ENCODE measurements at regions not wholly inside any gene's neighbourhood (a gene's known extent, or its start where the extent isn't known, plus 50 kb on each side); places are given as distances from the start of the nearest gene placed in this dataset.

DNA sequence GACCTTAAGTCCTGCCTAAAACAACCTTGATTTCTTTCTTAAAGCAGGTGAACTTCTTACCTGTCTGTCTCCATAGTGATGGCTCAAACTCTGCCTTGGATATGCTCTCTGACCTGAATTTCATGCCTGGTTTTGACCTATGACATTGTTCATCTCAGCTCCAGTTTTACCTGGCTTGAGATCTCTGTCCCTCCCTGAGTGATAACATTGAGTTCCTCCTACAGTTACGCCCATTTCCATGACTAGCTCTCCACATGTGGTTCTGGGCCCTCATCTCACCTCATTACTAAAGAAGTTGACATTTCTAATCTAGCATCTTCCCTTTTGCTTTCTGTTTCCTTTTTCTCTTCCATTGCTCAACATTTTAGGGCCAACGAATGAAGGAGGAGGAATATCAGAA, 233.1 kb downstream of the HHIPL2 start:
- H3K9ac ChIP-seq (ENCODE audit: low read length): no peak overlapping the region
- H3K4me1 ChIP-seq (ENCODE audit: insufficient read depth, low read length): no peaks in the 10 kb centered on the region
- no peaks in the 10 kb centered on the region for H3K27me3 ChIP-seq (ENCODE audit: control insufficient read depth in 1 of 2, insufficient read depth in 2 of 2, low read length in 2 of 2)
- no peak overlapping the region for H3K27ac ChIP-seq (ENCODE audit: low read depth, low read length)
- no peaks in the 10 kb centered on the region for H3K9me3 ChIP-seq (ENCODE audit: low read length)
- no peak overlapping the region for H3K4me3 ChIP-seq (ENCODE audit: low read depth in 1 of 2, low read length in 2 of 2)
- no peaks in the 10 kb centered on the region for H3K36me3 ChIP-seq (ENCODE audit: insufficient read depth, low read length)

DNA sequence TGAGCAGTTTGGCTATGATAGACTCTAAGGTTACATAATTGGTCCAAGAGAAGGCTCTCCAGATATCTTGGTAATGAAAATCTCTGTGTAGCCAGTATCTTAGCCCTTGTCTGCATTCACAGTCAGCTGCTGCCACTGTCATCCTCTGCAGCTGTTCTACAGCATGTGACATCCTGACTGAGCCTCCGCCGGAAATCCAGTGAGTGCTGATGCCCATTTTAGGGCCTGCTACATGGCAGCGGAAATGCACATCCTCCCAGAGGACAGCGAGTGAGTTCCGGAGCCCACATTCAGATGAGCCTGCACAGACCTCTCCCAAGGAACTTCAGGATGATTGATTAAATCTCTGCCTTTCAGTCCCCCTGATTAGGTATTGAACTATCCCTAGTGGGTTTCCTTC, 237.1 kb downstream of the HHIPL2 start:
- Histone ChIP-seq H3K4me3 (ENCODE audit: low read depth in 1 of 2, low read length in 2 of 2) (no peak overlapping the region), H3K4me1 (ENCODE audit: insufficient read depth, low read length) (no peaks in the 10 kb centered on the region), H3K9me3 (ENCODE audit: low read length) (no peaks in the 10 kb centered on the region), H3K27me3 (ENCODE audit: control insufficient read depth in 1 of 2, insufficient read depth in 2 of 2, low read length in 2 of 2) (no peaks in the 10 kb centered on the region), H3K9ac (ENCODE audit: low read length) (no peak overlapping the region), H3K27ac (ENCODE audit: low read depth, low read length) (no peak overlapping the region), H3K36me3 (ENCODE audit: insufficient read depth, low read length) (no peaks in the 10 kb centered on the region)

DNA sequence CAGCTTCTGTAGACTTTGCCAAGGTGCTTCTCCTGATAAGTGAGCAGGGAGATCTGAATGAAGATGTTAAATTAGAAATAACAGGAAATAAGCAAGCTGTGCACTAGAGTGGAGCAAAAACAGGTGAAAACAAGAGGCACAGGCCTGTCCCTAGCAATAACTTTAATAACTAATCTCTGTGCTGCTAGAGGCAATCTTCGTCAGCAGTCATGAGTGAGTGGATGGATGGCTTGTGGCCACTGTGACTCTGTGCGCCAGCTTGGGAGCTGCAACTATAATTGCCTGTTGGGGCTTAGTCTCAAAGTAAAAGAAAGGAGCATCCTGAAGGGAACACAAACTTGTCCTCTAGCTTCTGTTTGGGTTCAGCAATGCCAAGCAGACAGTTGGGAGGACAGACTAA, 240.3 kb downstream of the HHIPL2 start:
- no peaks in the 10 kb centered on the region for H3K27me3 ChIP-seq (ENCODE audit: control insufficient read depth in 1 of 2, insufficient read depth in 2 of 2, low read length in 2 of 2)
- H3K27ac ChIP-seq (ENCODE audit: low read depth, low read length): no peak overlapping the region
- no peaks in the 10 kb centered on the region for H3K4me1 ChIP-seq (ENCODE audit: insufficient read depth, low read length)
- H3K9me3 ChIP-seq (ENCODE audit: low read length): no peaks in the 10 kb centered on the region
- H3K4me3 ChIP-seq (ENCODE audit: low read depth in 1 of 2, low read length in 2 of 2): no peak overlapping the region
- H3K36me3 ChIP-seq (ENCODE audit: insufficient read depth, low read length): no peaks in the 10 kb centered on the region
- H3K9ac ChIP-seq (ENCODE audit: low read length): no peak overlapping the region

DNA sequence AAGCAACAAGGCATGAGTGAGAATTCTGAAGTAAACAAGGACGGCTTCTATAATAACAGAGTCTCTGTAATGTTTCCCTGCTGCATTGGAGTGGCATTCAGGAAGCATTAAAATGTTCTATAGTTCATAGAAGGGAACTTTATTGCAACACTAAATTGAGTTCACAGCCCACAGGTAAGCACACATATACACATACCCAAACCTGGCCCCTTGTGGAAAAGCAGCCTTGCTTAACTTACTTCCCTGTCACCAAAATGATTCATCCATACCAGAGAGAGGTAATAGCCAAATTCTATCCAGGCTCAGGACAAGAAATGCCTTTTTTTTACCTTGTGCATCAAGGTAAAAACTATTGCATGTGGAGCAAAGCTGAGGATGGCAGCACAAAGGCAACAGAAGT, 241.4 kb downstream of the HHIPL2 start:
- Histone ChIP-seq H3K9ac (ENCODE audit: low read length) (no peak overlapping the region), H3K27me3 (ENCODE audit: control insufficient read depth in 1 of 2, insufficient read depth in 2 of 2, low read length in 2 of 2) (no peaks in the 10 kb centered on the region), H3K4me1 (ENCODE audit: insufficient read depth, low read length) (no peaks in the 10 kb centered on the region), H3K4me3 (ENCODE audit: low read depth in 1 of 2, low read length in 2 of 2) (no peak overlapping the region), H3K36me3 (ENCODE audit: insufficient read depth, low read length) (no peaks in the 10 kb centered on the region), H3K9me3 (ENCODE audit: low read length) (no peaks in the 10 kb centered on the region), H3K27ac (ENCODE audit: low read depth, low read length) (no peak overlapping the region)

DNA sequence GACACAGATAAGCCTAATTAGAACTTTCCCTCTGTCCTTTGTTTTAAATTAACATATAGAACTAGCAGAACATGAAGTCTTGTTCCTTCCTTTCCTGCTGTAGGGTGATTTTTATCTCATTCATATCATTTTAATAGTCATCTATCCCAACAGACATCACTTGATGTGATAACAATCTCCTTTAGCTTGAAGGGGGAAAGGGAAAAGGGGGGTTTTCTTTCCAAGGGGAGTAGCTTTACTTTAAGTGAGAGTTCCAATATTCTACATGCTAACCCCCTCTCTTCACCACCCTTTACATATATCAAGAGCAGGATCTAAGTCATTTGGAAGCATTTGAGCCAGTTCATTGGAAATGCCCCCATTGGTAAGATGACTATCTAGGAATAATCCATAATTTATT, 241.9 kb downstream of the HHIPL2 start:
- Histone ChIP-seq H3K4me1 (ENCODE audit: insufficient read depth, low read length) (no peaks in the 10 kb centered on the region), H3K9ac (ENCODE audit: low read length) (no peak overlapping the region), H3K27me3 (ENCODE audit: control insufficient read depth in 1 of 2, insufficient read depth in 2 of 2, low read length in 2 of 2) (no peaks in the 10 kb centered on the region), H3K9me3 (ENCODE audit: low read length) (no peaks in the 10 kb centered on the region), H3K36me3 (ENCODE audit: insufficient read depth, low read length) (no peaks in the 10 kb centered on the region), H3K27ac (ENCODE audit: low read depth, low read length) (no peak overlapping the region), H3K4me3 (ENCODE audit: low read depth in 1 of 2, low read length in 2 of 2) (no peak overlapping the region)

DNA sequence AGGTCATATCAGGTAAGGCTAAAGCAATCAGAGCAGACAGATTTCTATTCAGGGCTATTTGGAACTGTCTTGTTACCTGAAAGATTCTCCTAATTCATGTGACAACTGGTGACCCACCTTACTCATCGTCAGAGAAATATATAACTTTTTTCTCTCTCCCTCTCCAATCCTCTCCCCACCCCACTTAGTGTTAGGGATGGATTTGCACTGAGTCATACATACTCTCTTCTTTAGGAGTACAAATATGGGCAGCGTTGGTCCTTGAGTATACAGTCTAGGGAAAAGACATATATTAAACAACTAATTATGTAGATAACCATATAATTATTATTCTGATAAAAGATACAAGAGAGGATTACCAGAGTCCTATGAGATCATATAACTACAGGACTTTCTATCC, 246.3 kb downstream of the HHIPL2 start:
- no peak overlapping the region for H3K9ac ChIP-seq (ENCODE audit: low read length)
- no peaks in the 10 kb centered on the region for H3K36me3 ChIP-seq (ENCODE audit: insufficient read depth, low read length)
- H3K9me3 ChIP-seq (ENCODE audit: low read length): no peaks in the 10 kb centered on the region
- no peak overlapping the region for H3K27ac ChIP-seq (ENCODE audit: low read depth, low read length)
- H3K4me1 ChIP-seq (ENCODE audit: insufficient read depth, low read length): no peaks in the 10 kb centered on the region
- H3K27me3 ChIP-seq (ENCODE audit: control insufficient read depth in 1 of 2, insufficient read depth in 2 of 2, low read length in 2 of 2): no peaks in the 10 kb centered on the region
- no peak overlapping the region for H3K4me3 ChIP-seq (ENCODE audit: low read depth in 1 of 2, low read length in 2 of 2)

DNA sequence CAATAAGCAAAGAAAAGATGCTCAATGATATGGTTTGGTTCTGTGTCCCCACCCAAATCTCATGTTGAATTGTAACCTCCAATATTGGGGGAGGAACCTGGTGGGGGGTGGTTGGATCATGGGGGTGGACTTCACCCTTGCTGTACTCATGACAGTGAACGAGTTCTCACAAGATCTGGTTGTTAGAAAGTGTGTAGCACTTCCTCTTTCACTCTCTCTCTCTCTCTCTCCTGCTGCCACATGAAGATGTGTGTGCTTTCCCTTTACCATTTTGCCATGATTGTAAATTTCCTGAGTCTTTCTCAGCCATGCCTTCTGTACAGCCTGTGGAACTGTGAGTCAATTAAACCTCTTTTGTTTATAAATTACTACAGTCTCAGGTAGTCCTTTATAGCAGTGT, 248.4 kb downstream of the HHIPL2 start:
- no peak overlapping the region for H3K4me3 ChIP-seq (ENCODE audit: low read depth in 1 of 2, low read length in 2 of 2)
- H3K27me3 ChIP-seq (ENCODE audit: control insufficient read depth in 1 of 2, insufficient read depth in 2 of 2, low read length in 2 of 2): no peaks in the 10 kb centered on the region
- H3K9ac ChIP-seq (ENCODE audit: low read length): no peak overlapping the region
- no peaks in the 10 kb centered on the region for H3K4me1 ChIP-seq (ENCODE audit: insufficient read depth, low read length)
- H3K9me3 ChIP-seq (ENCODE audit: low read length): no peaks in the 10 kb centered on the region
- H3K36me3 ChIP-seq (ENCODE audit: insufficient read depth, low read length): no peaks in the 10 kb centered on the region
- no peak overlapping the region for H3K27ac ChIP-seq (ENCODE audit: low read depth, low read length)

DNA sequence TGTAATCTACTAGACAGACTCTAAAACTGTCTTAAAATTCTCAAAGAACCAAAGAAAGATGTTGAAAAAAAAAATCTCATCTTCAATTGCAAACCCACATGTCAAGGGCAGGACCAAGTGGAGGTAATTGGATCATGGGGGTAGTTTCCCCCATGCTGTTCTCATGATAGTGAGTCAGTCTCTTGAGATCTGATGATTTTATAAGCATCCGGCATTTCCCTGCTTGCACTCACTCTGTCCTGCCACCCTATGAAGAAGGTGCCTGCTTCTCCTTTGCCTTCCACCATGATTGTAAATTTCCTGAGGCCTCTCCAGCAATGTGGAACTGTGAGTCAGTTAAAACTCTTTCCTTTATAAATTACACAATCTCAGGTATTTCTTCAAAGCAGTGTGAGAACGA, 257.0 kb downstream of the HHIPL2 start:
- no peak overlapping the region for H3K9ac ChIP-seq (ENCODE audit: low read length)
- H3K27me3 ChIP-seq (ENCODE audit: control insufficient read depth in 1 of 2, insufficient read depth in 2 of 2, low read length in 2 of 2): no peaks in the 10 kb centered on the region
- H3K4me1 ChIP-seq (ENCODE audit: insufficient read depth, low read length): no peaks in the 10 kb centered on the region
- H3K27ac ChIP-seq (ENCODE audit: low read depth, low read length): no peak overlapping the region
- no peak overlapping the region for H3K4me3 ChIP-seq (ENCODE audit: low read depth in 1 of 2, low read length in 2 of 2)
- H3K9me3 ChIP-seq (ENCODE audit: low read length): no peaks in the 10 kb centered on the region
- H3K36me3 ChIP-seq (ENCODE audit: insufficient read depth, low read length): no peaks in the 10 kb centered on the region

DNA sequence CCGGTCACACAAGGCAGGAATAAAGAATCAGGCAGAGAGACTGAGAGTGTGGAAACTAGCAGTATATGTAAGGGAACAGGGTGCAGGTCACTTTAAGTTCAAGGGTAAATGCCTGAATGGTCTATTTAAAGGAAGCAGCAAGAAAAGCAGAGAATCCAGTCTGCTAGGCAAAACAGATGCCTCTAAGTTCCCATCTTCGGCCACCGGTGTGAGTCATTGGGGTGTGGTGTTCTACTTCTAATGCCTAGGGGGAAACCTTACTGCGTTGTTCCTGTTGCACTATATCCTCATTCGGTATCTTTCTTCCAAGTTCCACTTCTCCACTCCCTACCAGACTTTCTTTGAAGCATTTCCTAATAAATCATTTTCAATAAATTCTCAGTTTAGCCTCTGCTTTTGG, 259.9 kb downstream of the HHIPL2 start:
- no peaks in the 10 kb centered on the region for H3K9me3 ChIP-seq (ENCODE audit: low read length)
- no peak overlapping the region for H3K27ac ChIP-seq (ENCODE audit: low read depth, low read length)
- no peak overlapping the region for H3K9ac ChIP-seq (ENCODE audit: low read length)
- no peak overlapping the region for H3K4me3 ChIP-seq (ENCODE audit: low read depth in 1 of 2, low read length in 2 of 2)
- H3K27me3 ChIP-seq (ENCODE audit: control insufficient read depth in 1 of 2, insufficient read depth in 2 of 2, low read length in 2 of 2): no peaks in the 10 kb centered on the region
- H3K4me1 ChIP-seq (ENCODE audit: insufficient read depth, low read length): peaks cover 7% of the 10 kb centered on the region
- H3K36me3 ChIP-seq (ENCODE audit: insufficient read depth, low read length): no peaks in the 10 kb centered on the region

DNA sequence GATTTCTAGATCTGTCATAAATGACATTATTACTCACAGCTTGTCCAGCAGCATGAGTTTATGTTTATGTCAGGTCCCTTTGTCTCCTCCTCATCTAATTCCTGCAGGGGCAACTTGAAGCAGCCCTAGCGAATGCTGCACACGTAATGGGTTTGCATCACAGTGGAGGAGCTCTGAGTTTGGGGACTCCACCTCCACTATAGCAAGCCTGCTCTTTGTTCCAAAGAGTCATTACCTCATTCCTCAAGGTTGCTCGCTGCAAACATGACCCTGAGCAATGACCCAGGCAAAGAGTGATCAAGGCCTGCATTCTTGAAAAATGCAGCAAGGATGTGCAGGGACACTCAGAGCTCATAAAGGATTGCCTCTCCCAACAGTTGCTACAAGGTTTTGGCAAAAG, 261.9 kb downstream of the HHIPL2 start:
- H3K4me1 ChIP-seq (ENCODE audit: insufficient read depth, low read length): peaks cover 8% of the 10 kb centered on the region
- H3K9ac ChIP-seq (ENCODE audit: low read length): no peak overlapping the region
- no peak overlapping the region for H3K27ac ChIP-seq (ENCODE audit: low read depth, low read length)
- H3K27me3 ChIP-seq (ENCODE audit: control insufficient read depth in 1 of 2, insufficient read depth in 2 of 2, low read length in 2 of 2): no peaks in the 10 kb centered on the region
- no peaks in the 10 kb centered on the region for H3K36me3 ChIP-seq (ENCODE audit: insufficient read depth, low read length)
- H3K9me3 ChIP-seq (ENCODE audit: low read length): no peaks in the 10 kb centered on the region
- no peak overlapping the region for H3K4me3 ChIP-seq (ENCODE audit: low read depth in 1 of 2, low read length in 2 of 2)

DNA sequence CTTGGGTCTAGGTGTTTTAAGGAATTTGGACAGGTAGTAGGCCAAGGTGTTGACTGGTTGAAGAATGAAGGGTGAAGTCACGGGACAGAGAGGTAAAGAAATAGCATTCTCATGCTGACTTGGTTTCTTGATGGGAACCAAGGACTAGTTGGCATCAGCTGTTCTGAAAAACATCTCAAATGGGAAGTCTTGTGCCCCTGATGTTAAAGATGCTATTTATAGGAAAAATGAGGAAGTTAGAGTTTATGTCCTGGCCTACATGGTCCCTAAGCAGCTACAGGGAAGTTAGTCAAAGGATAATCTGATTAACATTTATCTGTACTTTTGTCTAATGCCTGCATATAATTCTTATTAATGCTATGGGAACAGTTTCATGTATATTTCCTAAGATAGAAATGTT, 262.4 kb downstream of the HHIPL2 start:
- H3K9me3 ChIP-seq (ENCODE audit: low read length): no peaks in the 10 kb centered on the region
- peaks cover 8% of the 10 kb centered on the region for H3K4me1 ChIP-seq (ENCODE audit: insufficient read depth, low read length)
- H3K27ac ChIP-seq (ENCODE audit: low read depth, low read length): no peak overlapping the region
- no peaks in the 10 kb centered on the region for H3K36me3 ChIP-seq (ENCODE audit: insufficient read depth, low read length)
- H3K27me3 ChIP-seq (ENCODE audit: control insufficient read depth in 1 of 2, insufficient read depth in 2 of 2, low read length in 2 of 2): no peaks in the 10 kb centered on the region
- H3K9ac ChIP-seq (ENCODE audit: low read length): no peak overlapping the region
- H3K4me3 ChIP-seq (ENCODE audit: low read depth in 1 of 2, low read length in 2 of 2): no peak overlapping the region

DNA sequence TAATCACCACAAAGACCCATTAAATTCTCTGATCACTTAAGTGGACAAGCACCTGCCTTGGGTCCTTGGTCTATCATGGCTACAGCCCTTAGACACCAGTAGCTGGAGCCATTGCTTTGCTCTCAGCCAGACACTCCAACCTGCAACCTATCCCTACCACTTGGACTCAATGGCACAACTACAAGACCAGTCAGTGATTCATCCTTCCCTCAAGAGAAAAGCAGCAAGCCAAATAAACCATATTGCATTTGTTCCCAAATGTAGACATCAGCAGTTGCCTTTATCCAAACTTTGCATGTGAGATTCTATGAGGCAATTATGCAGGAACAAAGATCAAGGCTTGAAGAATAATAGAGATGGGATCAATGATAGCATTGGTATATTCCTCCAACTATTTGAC, 263.4 kb downstream of the HHIPL2 start:
- H3K36me3 ChIP-seq (ENCODE audit: insufficient read depth, low read length): no peaks in the 10 kb centered on the region
- H3K9me3 ChIP-seq (ENCODE audit: low read length): no peaks in the 10 kb centered on the region
- no peaks in the 10 kb centered on the region for H3K27me3 ChIP-seq (ENCODE audit: control insufficient read depth in 1 of 2, insufficient read depth in 2 of 2, low read length in 2 of 2)
- H3K4me3 ChIP-seq (ENCODE audit: low read depth in 1 of 2, low read length in 2 of 2): no peak overlapping the region
- no peak overlapping the region for H3K27ac ChIP-seq (ENCODE audit: low read depth, low read length)
- no peak overlapping the region for H3K9ac ChIP-seq (ENCODE audit: low read length)
- H3K4me1 ChIP-seq (ENCODE audit: insufficient read depth, low read length): peaks cover 8% of the 10 kb centered on the region

All from muscle layer of colon (tissue), 2 donors.